ENCODE measurements at regions not wholly inside any gene's neighbourhood (a gene's known extent, or its start where the extent isn't known, plus 50 kb on each side); places are given as distances from the start of the nearest gene placed in this dataset.
"Not testable (repeated sequence)": the region's sequence is repeated elsewhere in the genome, so short reads cannot be mapped to it uniquely, and the experiment has no call there.

DNA sequence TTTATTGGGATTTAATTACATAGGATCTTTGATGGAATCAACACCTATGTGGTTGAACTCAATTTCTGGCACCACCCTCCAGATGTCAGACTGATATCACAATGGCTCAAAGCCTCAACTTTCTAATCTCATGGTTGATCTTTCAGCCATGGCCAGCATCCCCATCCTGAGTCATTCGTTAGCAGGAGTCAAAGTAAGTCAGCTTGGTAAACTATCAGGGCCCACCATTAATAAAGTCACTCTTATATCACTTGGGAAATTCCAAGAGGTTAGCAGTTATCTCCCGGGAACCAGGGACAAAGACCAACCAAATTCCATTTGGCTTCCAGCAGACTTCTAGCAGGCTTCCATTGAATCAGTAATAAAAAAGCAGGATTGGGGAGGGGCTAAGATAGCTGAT, 50.7 kb upstream of the TNFSF4 start:
- DNase-seq (ENCODE audit: low spot score) = no peak

DNA sequence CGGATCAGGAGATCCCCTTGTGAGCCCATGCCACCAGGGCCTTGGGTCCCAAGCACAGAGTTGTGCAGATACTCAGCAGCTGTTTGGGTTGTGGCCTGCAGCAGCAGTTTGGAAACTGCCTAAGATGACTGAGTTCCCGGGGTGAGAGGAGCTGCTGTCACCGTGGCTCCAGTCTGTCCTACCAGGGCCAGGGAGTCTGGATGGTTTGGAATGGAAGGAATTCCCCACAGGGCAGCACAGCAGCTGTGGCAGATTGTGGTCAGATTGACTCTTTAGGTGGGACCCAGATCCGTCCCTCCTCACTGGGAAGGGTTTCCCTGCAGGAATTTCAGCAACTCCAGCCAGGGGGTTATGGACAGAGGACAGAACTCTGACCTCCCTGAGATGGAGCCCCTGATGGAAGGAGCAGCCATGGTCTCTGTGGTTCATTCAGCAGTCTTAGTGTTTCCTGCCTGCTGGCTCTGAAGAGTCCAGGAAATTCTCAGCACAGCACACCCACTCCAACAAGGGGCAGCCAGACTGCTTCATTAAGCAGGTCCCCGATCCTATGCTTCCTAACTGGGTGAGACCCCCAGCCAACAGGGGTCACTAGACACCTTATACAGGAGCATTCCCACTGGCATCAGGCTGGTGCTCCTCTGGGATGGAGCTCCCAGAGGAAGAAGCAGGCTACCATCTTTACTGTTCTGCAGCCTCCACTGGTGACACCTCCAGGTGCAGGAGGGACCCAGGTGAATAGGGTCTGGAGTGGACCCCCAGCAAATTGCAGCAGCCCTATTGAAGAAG, 51.5 kb upstream of the TNFSF4 start:
- DNase-seq (ENCODE audit: low spot score) = no peak

DNA sequence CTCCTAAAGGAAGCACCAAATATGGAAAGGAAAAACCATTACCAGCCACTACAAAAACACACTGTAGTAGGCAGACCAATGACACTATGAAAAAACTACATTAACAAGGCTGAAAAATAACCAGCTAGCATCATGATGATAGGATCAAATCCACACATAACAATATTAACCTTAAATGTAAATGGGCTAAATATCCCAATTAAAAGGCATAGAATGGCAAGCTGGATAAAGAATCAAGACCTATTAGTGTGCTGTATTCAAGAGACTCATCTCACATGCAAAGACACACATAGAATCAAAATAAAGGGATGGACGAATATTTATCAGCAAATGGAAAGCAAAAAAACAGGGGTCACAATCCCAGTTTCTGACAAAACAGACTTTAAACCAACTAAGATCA, 53.2 kb upstream of the TNFSF4 start:
- DNase-seq (ENCODE audit: low spot score) = not testable (repeated sequence)

DNA sequence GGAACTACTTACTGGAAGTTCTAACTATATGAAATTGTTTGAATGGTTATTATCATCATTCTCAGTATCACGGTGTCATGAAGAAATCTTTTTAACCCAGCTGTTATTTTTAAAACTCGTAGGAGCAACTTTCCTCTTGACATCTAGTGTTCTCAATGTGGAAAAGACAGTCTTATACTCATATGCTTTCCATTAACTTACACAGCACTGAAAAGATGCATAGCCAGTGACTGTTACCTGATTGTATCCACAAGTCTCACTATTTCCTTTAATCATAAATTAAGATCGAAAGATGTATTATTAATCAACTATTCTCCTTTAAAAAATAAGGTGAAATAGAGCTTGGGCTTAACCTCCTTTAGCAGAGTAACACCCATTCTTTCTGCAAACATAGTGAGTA, 59.7 kb upstream of the TNFSF4 start:
- no peak for DNase-seq (ENCODE audit: low spot score)

DNA sequence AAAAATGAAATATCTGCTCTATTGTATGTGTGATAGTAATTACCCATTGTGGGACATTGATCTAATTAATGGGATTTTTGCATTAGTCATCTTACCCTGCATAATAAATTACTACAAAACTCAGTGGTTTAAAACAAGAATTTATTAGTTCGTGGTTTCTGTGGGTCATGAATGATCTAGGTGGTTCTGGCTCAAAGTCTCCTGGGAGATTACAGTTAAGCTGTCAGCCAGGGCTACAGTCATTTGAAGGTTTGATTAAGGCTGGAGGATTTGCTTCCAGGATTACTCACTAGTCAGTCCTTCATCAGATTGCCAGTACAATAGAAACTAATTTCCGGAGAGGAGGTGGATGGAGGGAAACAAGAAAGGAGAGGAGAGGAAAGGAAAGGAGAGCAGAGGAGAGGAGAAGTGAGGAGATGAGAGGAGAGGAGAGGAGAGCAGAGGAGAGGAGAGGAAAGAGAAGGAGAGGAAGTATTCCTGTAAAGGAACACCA, 60.4 kb upstream of the TNFSF4 start:
- DNase-seq (ENCODE audit: low spot score) = no peak

DNA sequence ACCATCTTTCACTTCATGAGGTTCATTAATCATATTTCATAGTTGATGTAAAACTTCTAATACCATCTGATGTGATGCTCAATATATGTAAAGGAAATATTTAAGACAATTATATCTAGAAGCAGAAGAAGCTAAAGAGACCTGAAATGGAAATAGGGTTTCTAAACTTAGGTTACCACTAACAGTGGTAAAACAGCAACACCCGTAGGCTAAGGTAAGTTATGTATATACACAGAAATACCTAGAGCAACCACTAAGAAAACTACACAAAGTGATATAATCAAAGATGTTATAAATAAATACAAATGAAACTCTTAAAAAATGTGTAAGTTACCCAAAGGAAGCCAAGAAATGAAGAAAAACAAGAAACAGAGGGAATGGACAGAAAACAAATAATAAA, 61.1 kb upstream of the TNFSF4 start:
- no peak for DNase-seq (ENCODE audit: low spot score)

DNA sequence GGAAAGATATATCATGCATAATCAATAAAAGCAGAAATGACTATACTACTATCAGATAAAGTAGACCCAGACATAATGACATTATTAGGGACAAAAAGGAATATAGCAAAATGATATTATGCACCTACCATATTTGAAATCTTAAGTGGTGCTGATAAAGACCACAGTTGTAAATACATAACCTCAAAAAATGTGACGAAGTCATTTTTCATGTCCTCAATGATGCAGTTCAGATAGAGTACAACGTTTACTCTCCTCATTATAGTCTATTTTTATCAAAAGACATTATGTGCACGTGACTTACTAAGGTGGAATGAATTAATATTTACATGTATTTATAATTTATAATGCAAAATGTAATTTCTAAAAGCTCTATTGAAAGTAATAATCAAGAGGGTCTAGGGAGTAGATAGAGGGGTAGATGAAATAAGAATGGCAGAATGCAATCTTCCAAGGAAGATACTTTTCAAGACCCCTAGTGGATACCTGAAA, 61.7 kb upstream of the TNFSF4 start:
- no peak for DNase-seq (ENCODE audit: low spot score)

DNA sequence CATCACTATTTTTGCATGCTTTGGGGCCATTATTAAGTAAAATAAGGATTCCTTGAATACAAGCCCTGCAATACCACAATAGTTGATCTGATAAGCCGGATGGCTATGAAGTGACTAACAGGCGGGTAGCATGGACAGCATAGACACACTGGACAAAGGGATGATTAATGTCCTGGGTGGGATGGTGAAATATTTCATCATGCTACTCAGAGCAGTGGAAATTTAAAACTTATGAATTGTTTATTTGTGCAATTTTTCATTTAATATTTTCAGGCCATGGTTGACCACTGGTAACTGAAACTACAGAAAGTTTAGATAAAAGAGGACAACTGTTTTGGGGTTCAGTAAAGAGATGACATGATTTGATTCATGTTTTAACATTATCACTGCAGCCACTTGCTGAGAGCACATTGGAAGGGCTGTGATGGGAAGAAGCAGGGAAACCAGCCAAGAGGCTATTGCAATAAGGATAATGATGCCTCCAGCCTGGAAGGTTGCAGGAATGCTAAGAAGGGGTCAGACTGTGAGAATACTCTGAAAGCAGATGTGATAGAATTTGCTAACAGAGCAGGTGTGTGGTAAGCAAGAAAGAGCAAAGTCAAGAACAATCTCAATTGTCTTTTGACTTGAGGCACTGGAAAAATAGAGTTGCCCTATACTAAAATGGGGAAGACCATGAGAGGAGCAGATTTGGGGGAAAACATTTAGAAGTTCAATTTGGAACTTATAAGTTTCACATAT, 62.5 kb upstream of the TNFSF4 start:
- DNase-seq (ENCODE audit: low spot score) = peak; percentile 88

DNA sequence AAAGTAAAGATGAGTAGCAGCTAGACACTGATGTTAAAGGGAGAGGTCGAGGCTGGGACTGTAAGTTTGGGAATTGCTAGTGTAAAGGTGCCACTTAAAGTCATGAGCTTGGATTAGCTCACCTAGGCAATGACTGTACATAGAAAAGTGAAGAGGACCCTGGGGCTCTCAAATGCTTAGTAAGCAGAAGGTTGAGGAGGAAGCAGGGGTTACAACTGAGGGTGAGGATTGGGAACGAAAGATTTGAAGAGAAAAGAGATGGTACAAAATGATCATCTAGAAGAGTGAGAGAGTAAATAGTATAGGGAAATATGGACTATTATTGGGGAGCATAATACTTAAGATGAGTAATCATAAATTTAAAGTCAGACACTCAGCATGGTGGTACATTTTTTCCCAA, 63.1 kb upstream of the TNFSF4 start:
- DNase-seq (ENCODE audit: low spot score) = no peak

DNA sequence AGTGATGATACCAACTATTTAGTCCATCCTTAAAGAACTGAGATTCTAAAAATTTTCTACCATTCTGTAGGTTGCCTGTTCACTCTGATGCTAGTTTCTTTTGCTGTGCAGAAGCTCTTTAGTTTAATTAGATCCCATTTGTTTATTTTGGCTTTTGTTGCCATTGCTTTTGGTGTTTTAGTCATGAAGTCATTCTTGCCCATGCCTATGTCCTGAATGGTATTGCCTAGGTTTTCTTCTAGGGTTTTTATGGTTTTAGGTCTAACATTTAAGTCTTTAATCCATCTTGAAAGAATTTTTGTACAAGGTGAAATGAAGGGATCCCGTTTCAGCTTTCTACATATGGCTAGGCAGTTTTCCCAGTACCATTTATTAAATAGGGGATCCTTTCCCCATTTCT, 63.9 kb upstream of the TNFSF4 start:
- not testable (repeated sequence) for DNase-seq (ENCODE audit: low spot score)

DNA sequence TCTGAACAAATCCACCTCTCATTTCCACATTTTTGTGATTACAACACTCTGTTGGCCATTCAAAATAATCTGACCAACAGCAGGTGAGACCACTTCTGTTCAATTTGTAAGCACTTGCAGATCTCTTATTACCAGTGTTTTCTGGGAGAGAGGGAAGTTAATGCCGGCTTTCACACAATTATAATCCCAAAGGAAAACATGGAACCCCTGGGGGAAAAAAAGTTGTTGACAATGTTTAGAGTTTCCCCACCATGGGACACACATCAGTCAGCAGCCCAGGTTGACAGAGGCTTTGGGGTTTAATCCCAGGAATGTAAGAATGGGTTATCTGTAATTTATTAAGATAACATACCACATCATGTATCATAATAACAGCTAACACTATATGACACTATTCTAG, 68.4 kb upstream of the TNFSF4 start:
- DNase-seq (ENCODE audit: low spot score) = no peak

DNA sequence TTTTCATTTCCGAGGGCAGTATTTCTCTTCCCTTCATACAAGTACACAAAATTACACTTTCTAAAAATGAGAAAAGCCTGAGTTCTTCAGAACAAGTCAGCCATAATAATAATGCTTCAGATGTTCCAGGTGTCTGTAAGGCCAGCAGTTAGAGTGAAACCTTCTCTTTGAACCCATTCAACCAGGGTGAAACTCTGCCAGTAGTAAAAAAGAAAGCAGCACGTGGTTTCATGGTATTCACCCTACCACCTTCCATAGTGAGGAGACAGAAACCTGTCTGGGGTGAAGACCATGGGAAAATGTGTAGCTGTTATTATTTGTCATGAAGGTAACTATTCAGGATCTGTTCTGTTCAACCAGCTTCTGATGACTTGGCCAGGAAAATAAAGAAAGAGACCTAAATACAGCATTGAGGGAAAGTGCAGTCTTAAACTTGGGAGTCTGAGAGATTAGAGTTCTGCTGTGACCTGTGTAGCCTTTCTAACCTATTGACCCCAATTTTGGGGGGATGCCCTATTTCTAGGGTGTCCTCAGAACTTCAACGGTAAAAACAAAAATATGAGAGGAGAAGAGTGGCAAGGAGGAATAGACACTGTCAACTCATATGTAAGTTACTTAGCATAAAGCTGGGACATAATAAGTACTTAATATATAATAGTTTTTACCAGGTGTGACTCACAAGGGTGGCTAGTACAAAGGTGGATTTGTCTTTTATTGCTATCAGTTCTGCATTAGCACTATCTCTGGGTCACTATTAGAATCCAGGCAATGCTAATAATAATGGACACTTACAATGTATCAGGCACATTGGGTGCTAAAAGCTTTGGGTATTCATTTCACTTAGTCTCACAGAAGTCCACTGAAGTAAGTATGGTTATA, 70.0 kb upstream of the TNFSF4 start:
- no peak for DNase-seq (ENCODE audit: low spot score)

DNA sequence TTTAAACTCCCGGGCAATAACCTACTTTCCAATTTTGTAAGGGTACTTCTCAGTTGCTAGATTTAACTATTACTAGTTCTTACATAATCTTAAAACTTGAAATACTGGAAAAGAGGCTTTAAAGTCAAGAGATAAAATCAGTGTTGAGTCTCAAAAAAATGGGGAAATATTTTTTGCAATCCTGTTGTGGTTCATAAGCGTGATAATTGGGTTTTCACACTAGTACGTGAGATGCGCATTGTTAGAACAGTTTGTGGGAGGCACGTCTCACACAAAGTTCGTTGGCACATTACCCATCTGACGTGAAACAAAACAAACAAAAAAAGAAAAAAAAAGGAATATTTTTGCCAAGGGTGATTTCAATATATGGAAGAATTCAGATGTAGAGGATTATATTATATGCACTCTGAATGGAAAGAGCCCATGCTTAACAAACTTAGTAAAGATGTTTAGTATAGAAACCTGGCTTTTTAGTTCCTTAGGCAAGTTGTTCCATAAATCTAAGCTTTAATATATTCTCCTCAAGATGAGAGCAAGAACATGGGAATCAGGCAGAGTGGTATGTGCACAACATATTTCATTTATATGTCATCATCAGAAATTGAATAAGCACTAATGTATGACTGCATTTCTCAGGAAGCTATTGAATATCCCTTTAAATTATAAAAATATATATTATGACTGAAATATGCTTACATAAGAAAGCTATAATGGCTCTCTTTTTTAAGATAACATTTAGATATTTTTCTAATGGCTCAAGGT, 73.9 kb upstream of the TNFSF4 start:
- no peak for DNase-seq (ENCODE audit: low spot score)

DNA sequence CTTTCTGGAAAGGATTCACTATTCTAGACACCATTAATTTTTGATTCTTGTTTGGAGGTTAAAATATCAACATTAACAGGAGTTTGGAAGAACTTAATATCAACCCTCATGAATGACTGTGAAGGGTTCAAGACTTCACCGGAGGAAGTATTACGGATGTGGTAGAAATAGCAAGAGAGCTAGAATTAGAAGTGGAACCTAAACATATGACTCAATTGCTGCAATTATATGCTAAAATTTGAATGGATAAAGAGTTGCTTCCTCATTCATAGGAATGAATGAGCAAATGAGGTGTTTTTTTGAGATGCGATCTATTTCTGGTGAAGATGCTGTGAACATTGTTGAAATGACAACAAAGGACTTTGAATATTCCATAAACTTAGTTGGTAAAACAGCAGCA, 77.9 kb upstream of the TNFSF4 start:
- DNase-seq (ENCODE audit: low spot score) = no peak

DNA sequence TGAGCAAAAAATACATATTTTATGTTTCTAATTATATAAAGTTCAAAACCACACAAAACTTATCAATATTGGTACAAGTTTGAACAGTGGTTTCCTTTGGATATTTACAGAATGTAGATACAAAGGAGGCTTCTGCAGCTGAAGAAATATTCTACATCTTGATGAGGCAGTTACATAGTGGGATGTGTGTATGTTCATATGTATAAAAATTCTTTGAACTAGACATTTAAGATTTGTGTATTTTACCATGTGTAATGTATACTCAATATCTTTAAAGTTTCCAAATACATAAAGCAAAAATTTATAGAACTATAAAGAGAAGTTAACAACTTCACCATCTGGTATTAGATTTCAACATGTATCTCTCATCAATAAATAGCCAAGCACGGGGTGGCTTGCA, 80.7 kb upstream of the TNFSF4 start:
- DNase-seq (ENCODE audit: low spot score) = no peak

DNA sequence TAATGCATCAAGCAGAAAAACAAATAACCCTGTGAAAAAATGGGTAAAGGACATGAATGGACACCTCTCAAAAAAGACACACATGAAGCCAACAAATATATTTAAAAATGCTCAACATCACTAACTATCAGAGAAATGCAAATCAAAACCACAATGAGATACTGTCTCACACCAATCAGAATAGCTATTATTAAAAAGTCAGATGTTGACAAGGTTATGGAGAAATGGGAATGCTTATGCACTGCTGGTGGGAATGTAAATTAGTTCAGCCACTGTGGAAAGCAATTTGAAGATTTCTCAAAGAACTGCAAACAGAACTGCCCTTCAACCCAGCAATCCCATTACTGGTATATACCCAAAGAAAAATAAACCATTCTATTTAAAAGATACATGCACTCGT, 86.6 kb upstream of the TNFSF4 start:
- no peak for DNase-seq (ENCODE audit: low spot score)

DNA sequence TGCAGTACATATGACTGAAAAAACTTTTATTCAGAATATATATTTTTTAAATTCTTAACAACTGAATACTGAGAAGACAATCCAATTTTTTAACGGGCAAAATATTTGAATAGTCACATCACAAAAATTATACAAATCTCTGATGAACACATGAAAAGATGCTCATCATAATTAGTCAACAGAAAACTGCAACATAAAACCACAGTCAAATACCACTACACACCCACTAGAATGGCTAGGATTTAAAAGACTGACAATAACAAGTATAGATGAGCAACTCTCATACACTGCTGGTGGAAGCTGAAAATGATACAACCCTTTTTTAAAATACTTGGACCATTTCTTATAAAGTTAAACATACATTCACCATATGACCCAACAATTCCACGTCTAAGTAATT, 87.7 kb upstream of the TNFSF4 start:
- DNase-seq (ENCODE audit: low spot score) = no peak

DNA sequence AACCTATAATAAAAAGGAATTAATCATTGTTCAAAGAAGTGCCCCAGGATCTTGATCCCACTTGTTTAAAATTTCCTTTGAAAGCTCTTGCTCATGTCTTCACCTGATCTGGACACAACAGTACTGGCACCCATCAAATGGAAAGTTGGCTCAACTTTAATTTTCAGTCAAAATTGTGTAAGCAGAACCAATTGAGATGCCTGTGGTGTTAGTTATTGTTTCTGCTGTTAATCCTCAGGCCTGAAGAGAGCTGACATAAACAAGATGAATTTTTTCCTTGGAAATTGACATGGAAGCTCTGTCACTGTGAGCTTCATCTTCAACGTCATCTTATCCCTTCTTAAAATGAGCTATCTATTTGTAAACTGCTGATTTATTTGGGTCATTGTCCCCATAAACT, 88.3 kb upstream of the TNFSF4 start:
- no peak for DNase-seq (ENCODE audit: low spot score)

DNA sequence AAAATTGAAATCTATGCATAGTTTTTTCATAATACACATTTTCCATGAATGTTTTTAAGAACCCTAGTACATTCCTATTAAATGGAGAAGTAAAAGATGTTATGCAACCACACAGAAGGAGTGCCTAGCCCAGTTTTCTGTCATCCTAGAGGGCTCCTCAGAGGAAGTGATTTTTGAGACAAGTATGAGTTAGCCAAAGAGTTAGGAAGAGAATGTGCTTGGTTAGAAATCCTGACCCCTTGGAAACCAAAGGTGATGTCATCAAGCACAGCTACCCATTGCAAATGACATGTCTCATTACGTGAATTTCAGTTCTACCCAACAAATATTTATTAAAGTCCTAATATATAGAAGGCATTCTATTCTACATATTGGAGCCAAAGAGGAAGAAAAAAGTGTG, 88.9 kb upstream of the TNFSF4 start:
- DNase-seq (ENCODE audit: low spot score) = no peak

DNA sequence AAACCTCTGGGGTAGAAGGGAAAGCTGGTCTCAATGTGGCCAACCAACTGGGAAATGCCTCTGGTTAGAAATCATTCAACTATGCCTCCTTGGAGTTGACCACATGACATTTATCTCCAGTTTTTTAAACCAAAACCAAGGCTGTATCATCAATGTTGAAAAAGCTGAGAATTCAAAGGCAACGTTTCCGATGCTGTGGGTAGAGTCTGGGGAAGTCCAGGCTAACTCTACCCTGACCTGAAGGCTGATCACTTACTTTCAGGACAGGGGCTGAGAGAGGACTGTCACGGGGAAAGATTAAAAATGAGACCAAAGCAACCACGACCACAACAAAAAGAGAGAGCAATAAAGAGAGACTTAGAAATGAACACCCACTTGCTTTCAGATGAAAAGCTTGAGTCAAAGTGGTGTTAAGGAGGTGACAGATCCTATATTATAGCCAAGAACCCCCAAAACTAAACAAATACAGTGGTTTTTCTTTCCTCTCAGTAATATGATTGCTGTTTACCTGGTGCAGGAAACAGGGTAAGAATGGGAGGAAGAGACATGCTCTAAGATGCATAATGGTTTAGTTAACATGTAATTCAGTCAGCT, 90.8 kb upstream of the TNFSF4 start:
- no peak for DNase-seq (ENCODE audit: low spot score)

Measured in COLO829 (cell line).